Endothelial cell of umbilical vein (primary cell): ENCODE measurements at regions not wholly inside any gene's neighbourhood (a gene's known extent, or its start where the extent isn't known, plus 50 kb on each side); places are given as distances from the start of the nearest gene placed in this dataset.

ENCODE experiments used
- BruUV-seq: library from RNA; stranded (reverse); fragments of 400-500 nt; replicated peaks from 2 replicates; lab custom pipeline; 2021; lab: Mats Ljungman, UMichigan
- CTCF ChIA-PET: fragments of 300-600, 350-600 bp; sonication (Branson Sonifier 250); formaldehyde crosslinking; loops from one replicate; lab custom pipeline; 2021; ENCODE audit warnings: antibody characterized with exemption, inconsistent platforms; lab: Charles Lee
- POLR2A ChIA-PET: fragments of 300-600, 350-600 bp; sonication (Branson Sonifier 250); formaldehyde crosslinking; loops from one replicate; lab custom pipeline; 2021; ENCODE audit warnings: antibody characterized with exemption, inconsistent platforms; lab: Charles Lee
- DNase-seq: peaks from one replicate; pipeline ENCODE4 v3.0.0-alpha.2; 2011; ENCODE audit warnings: low read depth, low spot score
- FAIRE-seq: peaks from 2 replicates; lab custom pipeline; 2011; peaks lifted over from hg19 to GRCh38; lab: Jason Lieb, UNC
- H2AFZ ChIP-seq: 2 replicates; pipeline ENCODE4 v1.6.0; 2012; ENCODE audit warnings: low read depth, low read length, control low read depth, inconsistent platforms
- H3K27ac ChIP-seq: 2 replicates; pipeline ENCODE4 v1.5.1; 2011; ENCODE audit warnings: low read depth, mild to moderate bottlenecking, control low read depth, low read length, moderate library complexity; ENCODE audit not compliant: insufficient read depth
- H3K27me3 ChIP-seq, 2 experiments: 2 replicates each; pipeline versions ENCODE4 v1.6.0 to v1.6.1; 2011; ENCODE audit warnings: low read length in 2 of 2, mixed read lengths in 1 of 2; ENCODE audit not compliant: control insufficient read depth in 2 of 2, insufficient read depth in 2 of 2
- H3K36me3 ChIP-seq, 2 experiments: 2 replicates in 1 of 2; 3 replicates in 1 of 2; pipeline ENCODE4 v1.5.1; 2011; ENCODE audit warnings: low read length in 2 of 2, mild to moderate bottlenecking in 1 of 2, moderate library complexity in 1 of 2; ENCODE audit not compliant: control insufficient read depth in 2 of 2, insufficient read depth in 2 of 2; ENCODE audit errors: extremely low read depth in 1 of 2
- H3K4me1 ChIP-seq: 3 replicates; pipeline ENCODE4 v1.5.1; 2011; ENCODE audit warnings: mild to moderate bottlenecking, low read length; ENCODE audit not compliant: control insufficient read depth, insufficient read depth; ENCODE audit errors: extremely low read depth
- H3K4me2 ChIP-seq: 2 replicates; pipeline ENCODE4 v1.6.1; 2011; ENCODE audit warnings: low read length, control low read depth, mixed read lengths; ENCODE audit not compliant: insufficient read depth
- H3K4me3 ChIP-seq, 3 experiments: fragments of 200-600 bp in 1 of 3; sonication (generic), shearing (Covaris generic) in 1 of 3; replicated peaks in 1 of 3; 2 replicates each; pipeline ENCODE4 v1.5.1; 2011 to 2016; ENCODE audit warnings: control low read depth in 3 of 3, low read length in 3 of 3, mild to moderate bottlenecking in 2 of 3, inconsistent platforms in 1 of 3, low read depth in 1 of 3, moderate library complexity in 1 of 3; ENCODE audit not compliant: insufficient read depth in 1 of 3
- H3K79me2 ChIP-seq: 2 replicates; pipeline ENCODE4 v1.6.0; 2012; ENCODE audit warnings: low read length, inconsistent platforms; ENCODE audit not compliant: control insufficient read depth, insufficient read depth
- H3K9ac ChIP-seq: replicated peaks from 2 replicates; pipeline ENCODE3; 2011; ENCODE audit warnings: low read length, control low read depth; ENCODE audit not compliant: insufficient read depth; ENCODE audit errors: extremely low read depth
- H3K9me1 ChIP-seq: replicated peaks from 3 replicates; pipeline ENCODE4 v1.6.0; 2011; ENCODE audit warnings: mild to moderate bottlenecking, low read length; ENCODE audit not compliant: control insufficient read depth, insufficient read depth; ENCODE audit errors: extremely low read depth
- H3K9me3 ChIP-seq: replicated peaks from 2 replicates; pipeline ENCODE4 v1.5.1; 2012; ENCODE audit warnings: low read length, inconsistent platforms; ENCODE audit not compliant: control insufficient read depth, insufficient read depth
- H4K20me1 ChIP-seq: replicated peaks from 2 replicates; pipeline ENCODE3; 2011; ENCODE audit warnings: mild to moderate bottlenecking, low read length; ENCODE audit not compliant: control insufficient read depth, insufficient read depth; ENCODE audit errors: extremely low read depth
- CTCF ChIP-seq, 2 donors: IDR thresholded peaks; 1 replicate in 1 of 2; 2 replicates in 1 of 2; pipeline ENCODE4 v1.5.1; 2011; ENCODE audit warnings: low read length in 2 of 2, mild to moderate bottlenecking in 2 of 2, moderate library complexity in 2 of 2, control low read depth in 1 of 2, inconsistent platforms in 1 of 2, low read depth in 1 of 2; ENCODE audit not compliant: insufficient read depth in 1 of 2; ENCODE audit errors: extremely low read depth in 1 of 2
- EZH2 ChIP-seq: IDR thresholded peaks from 2 replicates; pipeline ENCODE4 v1.6.1; 2012; ENCODE audit warnings: borderline replicate concordance, low read depth, mild to moderate bottlenecking, moderate library complexity, low read length, inconsistent platforms; ENCODE audit not compliant: severe bottlenecking
- FOS ChIP-seq: IDR thresholded peaks from 2 replicates; pipeline ENCODE4 v1.6.1; 2011; ENCODE audit warnings: mild to moderate bottlenecking, low read length, moderate library complexity, borderline replicate concordance; ENCODE audit not compliant: insufficient read depth
- GATA2 ChIP-seq: IDR thresholded peaks from 2 replicates; pipeline ENCODE4 v1.7.0; 2011; ENCODE audit warnings: low read depth, mild to moderate bottlenecking, moderate library complexity, mixed read lengths, low read length; ENCODE audit not compliant: insufficient read length, insufficient read depth
- JUN ChIP-seq: IDR thresholded peaks from 2 replicates; pipeline ENCODE4 v1.6.1; 2011; ENCODE audit warnings: borderline replicate concordance, low read depth; ENCODE audit not compliant: insufficient read length, insufficient read depth
- MAX ChIP-seq: IDR thresholded peaks from 2 replicates; pipeline ENCODE4 v1.6.1; 2011; ENCODE audit not compliant: insufficient read depth, insufficient read length
- MYC ChIP-seq: IDR thresholded peaks from one replicate; pipeline ENCODE4 v1.6.1; 2011; ENCODE audit warnings: mild to moderate bottlenecking, low read depth, low read length
- POLR2A ChIP-seq: IDR thresholded peaks from 2 replicates; pipeline ENCODE4 v1.6.1; 2012; ENCODE audit warnings: low read depth, mild to moderate bottlenecking, control low read depth, low read length
- POLR2AphosphoS5 ChIP-seq: IDR thresholded peaks from 2 replicates; pipeline ENCODE4 v1.6.1; 2012; ENCODE audit warnings: low read depth, mild to moderate bottlenecking, control low read depth, low read length, moderate library complexity; ENCODE audit not compliant: insufficient read depth
- dilution Hi-C: fragments of 300-500 bp; cut with MboI; formaldehyde crosslinking; loops from one replicate; pipeline ENCODE4 v1.15.0; 2019; ENCODE audit warnings: low sequenced_read_pairs; ENCODE audit not compliant: extremely low pct_ligation_motif_present
- intact Hi-C: fragments of 100-400 bp; cut with micrococcal nuclease; formaldehyde crosslinking; loops from one replicate; pipeline ENCODE4 v1.10.0; 2022

DNA sequence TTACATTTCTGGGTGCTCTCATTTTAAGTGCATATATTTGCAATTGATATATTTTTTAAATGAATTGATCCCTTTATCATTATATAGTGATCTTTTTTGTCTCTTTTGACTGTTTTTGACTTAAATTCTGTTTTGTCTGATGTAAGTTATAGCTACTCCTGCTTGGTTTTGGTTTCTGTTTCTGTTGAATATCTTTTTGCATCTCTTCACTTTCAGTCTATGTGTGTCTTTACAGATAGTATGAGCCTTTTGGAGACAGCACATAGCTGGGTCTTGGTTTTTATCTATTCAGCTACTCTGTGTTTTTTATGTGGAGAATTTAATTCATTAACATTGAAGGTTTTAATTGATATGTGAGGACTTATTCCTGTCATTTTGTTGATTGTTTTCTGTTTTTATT, 311.3 kb downstream of the SPATA31D1 start:
- Histone ChIP-seq H3K36me3 (no peaks in the 10 kb centered on the region), H3K9me3 (no peaks in the 10 kb centered on the region), H3K9me1 (no peaks in the 10 kb centered on the region), H2AFZ (no peak overlapping the region), H4K20me1 (no peaks in the 10 kb centered on the region), H3K4me3 (no peak overlapping the region), H3K27ac (no peak overlapping the region), H3K27me3 (no peaks in the 10 kb centered on the region), H3K79me2 (no peaks in the 10 kb centered on the region), H3K9ac (no peak overlapping the region), H3K4me2 (no peak overlapping the region), H3K4me1 (no peaks in the 10 kb centered on the region)
- no peak for DNase-seq
- FAIRE-seq = no peak
- BruUV-seq = no TSS peak
- POLR2A ChIA-PET = no interaction called here
- CTCF ChIA-PET = no interaction called here
- intact Hi-C loops (no loop called here), dilution Hi-C loops (no loop called here)
- TF ChIP-seq GATA2 (no peak), MYC (no peak), POLR2A (no peak), JUN (no peak)

GRCh38 chr9:82302968-82303655, 314.5 kb downstream of the SPATA31D1 start:
- POLR2A ChIA-PET = no interaction called here
- Histone ChIP-seq H3K9me1 (no peaks in the 10 kb centered on the region), H3K27ac (no peak overlapping the region), H3K4me3 (no peak overlapping the region), H3K4me1 (no peaks in the 10 kb centered on the region), H3K4me2 (no peak overlapping the region), H3K9me3 (no peaks in the 10 kb centered on the region), H2AFZ (no peak overlapping the region), H4K20me1 (no peaks in the 10 kb centered on the region), H3K9ac (no peak overlapping the region), H3K27me3 (no peaks in the 10 kb centered on the region), H3K79me2 (no peaks in the 10 kb centered on the region), H3K36me3 (no peaks in the 10 kb centered on the region)
- BruUV-seq = no TSS peak
- TF ChIP-seq EZH2 (no peak), GATA2 (no peak), POLR2AphosphoS5 (no peak), CTCF (IDR thresholded peaks at IDR 0.05; ENCODE audit: extremely low read depth in 1 of 2, insufficient read depth in 1 of 2, low read depth in 1 of 2, low read length in 2 of 2) (no peak), FOS (no peak), MAX (no peak), POLR2A (no peak), MYC (no peak), JUN (no peak)
- CTCF ChIA-PET = no interaction called here
- DNase-seq (no peak), FAIRE-seq (no peak)
- dilution Hi-C loops = no loop called here
- intact Hi-C loops = no loop called here
